HG02870 (cell line): ENCODE measurements at regions not wholly inside any gene's neighbourhood (a gene's known extent, or its start where the extent isn't known, plus 50 kb on each side); places are given as distances from the start of the nearest gene placed in this dataset.
"Not testable (repeated sequence)": the region's sequence is repeated elsewhere in the genome, so short reads cannot be mapped to it uniquely, and the experiment has no call there.

ENCODE experiments used
- ATAC-seq: cut with Tn5 transposase; IDR thresholded peaks from one replicate; pipeline ENCODE4 v1.9.1; 2021; ENCODE audit warnings: mild to moderate bottlenecking, moderate library complexity; ENCODE audit not compliant: unreplicated experiment

DNA sequence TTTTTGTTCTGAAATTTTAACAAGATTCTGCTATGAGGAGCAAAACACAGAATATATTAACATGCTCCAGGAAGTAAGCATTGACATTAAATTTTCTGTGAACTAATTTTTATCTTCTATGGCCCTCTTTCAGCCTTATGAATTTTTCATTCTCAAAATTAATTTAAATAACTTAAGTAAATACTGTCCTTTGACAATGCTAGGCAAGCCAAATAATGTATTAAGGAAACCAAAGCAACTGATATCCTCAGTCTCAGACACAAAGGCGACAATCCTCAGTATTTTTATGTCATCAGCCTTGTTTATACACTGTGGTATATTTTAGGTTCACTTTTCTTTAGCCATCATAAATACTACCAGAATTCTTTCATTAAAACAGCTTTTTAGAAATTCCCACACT is 159.8 kb downstream of the CGGBP1 start:
- no peak for ATAC-seq

DNA sequence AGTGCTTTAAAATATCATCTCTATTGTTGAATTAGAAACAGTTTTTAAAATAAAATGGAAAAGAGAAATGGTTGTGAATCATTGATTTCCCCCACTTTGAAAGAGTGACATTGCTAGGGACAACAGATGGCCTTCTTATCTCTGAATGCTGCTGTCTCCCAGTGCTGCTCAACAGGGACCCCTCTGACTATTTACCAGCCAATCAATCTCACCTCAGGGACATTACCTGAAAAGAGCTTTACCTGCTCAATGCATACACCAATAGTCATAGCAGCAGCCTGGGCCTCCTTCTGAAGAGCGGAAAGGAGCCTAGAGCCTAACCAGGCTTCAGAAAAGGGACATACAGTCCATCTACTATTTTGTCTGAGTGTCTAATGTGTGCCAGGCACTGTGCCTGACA is 162.8 kb downstream of the CGGBP1 start:
- no peak for ATAC-seq

DNA sequence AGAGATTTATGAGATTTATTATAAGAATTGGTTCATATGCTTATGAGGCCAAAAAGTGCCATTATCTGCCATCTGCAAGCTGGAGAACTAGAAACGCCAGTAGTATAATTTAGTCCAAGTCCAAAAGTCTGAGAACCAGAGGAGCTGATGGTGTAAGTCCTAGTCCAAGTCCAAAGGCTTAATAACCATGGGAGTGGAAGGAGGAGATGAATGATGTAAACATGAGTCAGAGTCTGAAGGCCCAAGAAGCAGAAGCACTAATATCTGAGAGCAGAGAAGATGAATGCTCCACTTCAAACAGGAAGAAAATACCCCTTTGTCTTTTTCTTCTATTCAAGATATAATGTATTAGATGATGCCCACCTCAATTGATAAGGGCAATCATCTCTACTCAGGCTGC is 185.7 kb downstream of the CGGBP1 start:
- ATAC-seq = no peak

DNA sequence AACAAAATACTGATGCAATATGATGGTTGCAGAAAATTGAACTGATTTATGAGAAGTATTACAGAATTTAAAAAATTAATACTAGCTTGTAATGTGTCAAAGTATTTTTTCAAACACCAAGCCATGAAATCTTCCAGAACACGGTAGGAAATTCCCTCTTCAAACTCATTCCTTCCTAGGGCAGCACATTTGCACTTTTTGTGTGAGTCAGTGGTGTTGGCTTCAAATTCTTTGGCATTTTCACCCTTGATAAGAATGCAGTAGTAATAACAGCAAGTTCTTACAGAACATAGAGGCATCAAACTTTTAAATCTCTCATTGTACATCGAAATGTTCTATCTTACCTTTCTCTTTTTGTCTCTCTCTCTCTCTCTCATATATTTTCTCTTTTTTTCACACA is 191.8 kb downstream of the CGGBP1 start:
- ATAC-seq = no peak

DNA sequence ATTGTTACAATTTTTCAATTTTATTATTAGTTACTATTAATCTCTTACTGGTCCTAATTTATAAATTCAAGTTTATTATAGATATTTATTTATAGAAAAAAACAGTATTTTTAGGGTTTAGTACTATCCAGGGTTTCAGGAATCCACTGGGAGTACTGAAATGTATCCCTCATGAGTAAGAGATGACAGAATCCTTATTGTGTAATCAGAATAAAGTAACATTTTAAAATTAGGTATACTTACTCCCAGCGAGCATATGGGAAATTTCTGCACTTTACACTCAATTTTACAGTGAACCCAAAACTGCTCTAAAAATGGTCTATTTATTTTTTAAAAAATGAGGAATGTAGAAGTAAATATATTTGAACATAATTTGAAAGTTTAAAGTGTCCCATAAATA is 202.7 kb downstream of the CGGBP1 start:
- ATAC-seq = no peak

DNA sequence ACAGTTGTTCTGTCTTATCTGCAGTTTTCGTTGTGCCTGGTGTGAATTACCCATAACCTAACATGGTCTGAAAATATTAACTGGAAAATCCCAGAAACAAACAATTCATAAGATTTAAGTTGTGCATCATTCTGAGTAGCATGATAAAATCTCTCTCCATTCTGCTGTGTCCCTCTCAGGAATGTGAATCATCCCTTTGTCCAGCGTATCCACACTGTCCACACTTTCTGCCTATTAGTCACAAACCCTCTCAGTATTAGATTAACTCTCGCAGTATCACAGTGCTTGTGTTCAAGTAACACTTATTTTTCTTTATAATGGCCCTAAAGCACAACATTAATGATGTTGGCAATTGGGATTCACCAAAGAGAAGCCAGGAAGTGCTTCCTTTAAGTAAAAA is 203.2 kb downstream of the CGGBP1 start:
- ATAC-seq = no peak

DNA sequence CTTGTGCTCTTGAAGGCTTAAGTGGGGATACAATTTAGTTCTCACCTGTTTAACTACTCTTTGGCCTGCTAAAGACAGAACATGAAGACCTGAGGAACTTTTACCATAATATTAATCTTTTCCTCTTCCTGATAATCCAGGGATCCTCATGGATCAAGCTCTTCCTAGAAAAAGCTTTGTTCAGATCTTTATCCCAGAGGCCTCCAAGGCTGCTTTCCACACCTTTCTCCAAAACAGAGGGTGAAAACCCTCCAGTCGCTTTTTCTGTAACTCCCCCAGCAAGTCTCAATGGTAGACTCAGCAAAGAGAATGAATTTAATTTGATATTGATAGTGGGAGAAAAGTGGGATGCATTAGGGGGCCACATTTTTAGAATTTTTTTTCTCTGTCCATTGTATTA is 203.6 kb downstream of the CGGBP1 start:
- ATAC-seq = no peak

DNA sequence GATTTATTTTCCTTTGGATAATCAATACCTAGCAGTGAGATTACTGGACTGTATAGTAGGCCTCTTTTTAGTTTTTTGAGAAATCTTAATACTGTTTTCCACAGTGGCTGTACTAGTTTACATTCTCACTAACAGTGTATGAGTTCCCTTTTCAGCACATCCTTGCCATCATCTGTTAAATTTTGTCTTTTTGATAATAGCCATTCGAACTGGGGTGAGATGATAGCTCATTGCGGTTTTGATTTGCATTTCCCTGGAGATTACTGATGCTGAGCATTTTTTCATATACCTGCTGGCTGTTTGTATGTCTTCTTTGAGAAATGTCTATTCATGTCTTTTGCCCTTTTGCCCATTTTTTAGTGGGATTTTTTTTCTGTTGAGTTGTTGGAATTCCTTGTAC is 210.8 kb downstream of the CGGBP1 start:
- no peak for ATAC-seq

DNA sequence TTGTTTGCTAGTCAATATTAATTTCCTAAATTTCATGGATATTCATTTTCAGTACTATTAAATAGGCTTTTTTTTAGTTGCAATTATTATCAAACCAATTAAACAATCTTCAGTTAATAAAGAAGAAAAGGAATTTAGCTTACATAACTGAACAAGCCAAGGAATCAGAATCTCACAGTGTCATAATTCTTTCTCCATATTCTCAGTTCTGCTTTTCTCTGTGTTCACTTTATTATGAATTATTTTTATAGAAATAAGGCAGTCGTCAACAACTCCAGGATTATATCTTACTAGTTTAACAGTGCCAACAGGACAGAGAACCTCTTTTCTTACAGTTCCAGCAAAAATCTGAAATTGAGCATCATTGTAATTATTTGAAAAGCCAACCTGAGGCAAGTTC is 221.7 kb downstream of the CGGBP1 start:
- ATAC-seq = no peak

DNA sequence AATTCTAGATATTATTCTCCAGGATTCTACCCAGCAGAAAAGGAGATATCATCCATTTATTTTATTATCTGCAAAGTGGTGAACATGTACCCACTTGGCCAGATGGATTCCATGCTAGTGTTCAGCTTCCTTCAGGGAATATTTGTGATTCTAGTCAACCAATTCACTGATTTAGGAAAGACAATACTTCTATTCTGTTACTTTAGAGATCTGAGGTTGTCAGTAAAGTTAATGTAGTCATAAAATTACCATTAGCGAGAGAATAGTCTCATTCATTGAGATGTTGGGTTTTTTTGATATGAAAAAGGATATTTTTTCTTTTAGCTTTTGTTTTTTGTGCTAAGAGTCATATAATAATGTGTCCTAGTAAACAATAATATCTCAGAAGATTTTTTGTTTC is 222.8 kb downstream of the CGGBP1 start:
- no peak for ATAC-seq

DNA sequence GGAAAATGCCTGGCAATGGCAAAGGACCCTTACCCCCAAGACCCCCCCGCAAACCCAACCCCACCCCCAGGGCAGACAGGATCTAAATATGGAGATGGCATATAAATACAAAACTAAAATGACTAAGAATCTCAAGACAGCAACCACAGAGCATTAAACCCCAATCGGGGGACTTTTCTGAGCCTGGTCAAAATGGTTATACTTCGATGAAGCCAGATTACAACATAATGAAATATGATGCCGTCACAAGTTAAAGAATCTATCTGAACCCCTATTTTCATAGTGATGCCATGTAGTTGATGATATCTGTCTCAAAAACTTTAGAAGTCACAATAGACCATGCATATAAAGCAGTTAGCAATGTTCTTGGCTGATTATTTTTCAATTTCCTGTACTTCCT is 223.6 kb downstream of the CGGBP1 start:
- ATAC-seq = no peak

DNA sequence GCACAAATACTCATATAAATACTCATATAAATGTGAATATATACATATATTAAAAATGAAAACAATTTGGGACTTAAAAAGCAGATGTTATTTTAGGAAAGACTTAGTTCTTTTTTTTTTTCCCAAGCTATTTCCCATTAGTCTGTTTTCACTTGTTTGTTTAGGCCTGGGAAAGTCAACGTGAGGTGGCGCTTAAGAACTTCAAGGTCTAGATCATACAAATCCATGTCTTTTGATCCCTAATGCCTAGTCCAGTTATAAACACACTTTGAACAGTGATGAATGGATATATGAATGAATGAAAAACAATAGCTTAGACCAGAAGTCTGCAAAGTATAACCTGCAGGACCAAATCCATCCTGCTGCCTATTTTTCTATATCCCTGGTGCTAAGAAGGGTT is 224.5 kb downstream of the CGGBP1 start:
- no peak for ATAC-seq

DNA sequence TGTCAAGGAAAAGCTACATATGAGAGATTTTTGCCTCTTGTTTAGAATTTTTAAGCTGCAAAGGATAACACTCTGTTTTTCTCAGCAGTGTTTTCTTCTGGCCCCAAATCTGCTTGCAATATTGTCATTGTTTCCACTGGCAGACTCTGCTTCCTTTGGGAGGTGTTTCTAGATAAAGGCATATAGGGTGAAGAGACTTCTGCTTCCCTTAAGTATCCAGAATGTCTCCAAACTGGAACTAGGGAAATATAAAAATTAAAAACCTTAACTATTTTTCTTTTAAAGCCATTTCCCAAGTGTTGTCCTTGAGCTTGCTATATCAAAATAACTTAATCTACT is 225.8 kb downstream of the CGGBP1 start:
- ATAC-seq = no peak

DNA sequence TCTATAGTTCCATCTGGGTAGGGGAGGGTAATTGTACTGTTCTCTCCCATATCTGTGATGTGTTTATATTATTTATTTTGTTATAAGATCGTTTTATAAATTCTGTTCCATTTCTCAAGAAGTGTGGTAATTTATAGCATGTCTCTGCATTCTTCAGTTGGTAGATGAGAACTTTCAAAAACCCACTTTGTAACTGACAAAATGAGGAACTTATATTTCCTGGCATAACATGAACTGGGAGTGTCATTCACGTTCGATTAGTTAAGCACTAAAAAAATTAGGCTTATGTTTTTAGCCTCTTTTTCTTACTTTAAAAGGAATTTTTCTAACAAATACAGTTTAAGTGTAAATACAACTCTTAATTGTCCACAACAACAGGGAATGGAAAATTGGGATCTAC is 230.8 kb downstream of the CGGBP1 start:
- no peak for ATAC-seq

DNA sequence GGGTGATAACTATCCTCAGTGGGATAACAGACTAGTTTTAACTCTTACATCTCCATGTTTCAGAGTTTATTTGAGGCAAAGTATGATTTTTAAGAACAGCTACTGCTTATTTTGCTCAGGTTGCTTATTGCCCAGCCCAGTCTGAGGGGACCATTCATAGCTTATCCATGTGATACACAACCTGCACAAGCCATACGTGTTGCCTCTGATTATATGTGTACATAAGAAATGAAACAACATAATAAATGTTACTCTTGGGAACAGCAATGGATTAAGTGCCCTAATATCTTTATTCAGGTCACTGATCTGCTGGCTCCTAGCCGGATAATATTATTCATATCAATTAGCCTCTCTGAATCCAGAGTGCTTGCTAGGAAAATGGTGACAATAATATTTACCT is 236.2 kb downstream of the CGGBP1 start:
- ATAC-seq = no peak

DNA sequence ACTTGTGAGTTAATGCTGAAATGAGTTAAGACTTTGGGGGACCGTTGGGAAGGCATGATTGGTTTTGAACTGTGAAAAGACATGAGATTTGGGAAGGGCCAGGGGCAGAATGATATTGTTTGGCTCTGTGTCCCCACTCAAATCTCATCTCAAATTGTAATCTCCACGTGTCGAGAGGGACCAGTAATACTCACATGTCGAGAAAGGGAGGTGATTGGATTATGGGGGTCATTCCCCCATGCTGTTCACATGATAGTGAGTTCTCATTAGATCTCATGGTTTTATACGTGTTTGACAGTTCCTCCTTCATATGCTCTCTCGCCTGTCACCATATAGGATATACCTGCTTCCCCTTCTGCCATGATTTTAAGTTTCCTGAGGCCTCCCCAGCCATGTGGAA is 245.3 kb downstream of the CGGBP1 start:
- ATAC-seq = not testable (repeated sequence)

DNA sequence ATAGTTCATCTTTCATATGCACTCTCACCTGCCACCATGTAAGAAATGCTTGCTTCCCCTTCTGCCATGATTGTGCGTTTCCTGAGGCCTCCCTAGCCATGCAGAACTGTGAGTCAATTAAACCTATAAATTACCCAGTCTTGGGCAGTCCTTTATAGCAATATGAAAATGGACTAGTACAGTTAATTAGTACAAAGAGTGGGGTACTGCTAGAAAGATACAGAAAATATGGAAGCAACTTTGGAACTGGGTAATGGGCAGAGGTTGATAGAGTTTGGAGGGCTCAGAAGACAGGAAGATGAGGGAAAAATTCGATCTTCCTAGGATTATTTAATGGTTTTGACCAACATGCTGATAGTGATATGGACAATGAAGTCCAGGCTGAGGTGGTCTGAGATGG is 246.9 kb downstream of the CGGBP1 start:
- no peak for ATAC-seq

DNA sequence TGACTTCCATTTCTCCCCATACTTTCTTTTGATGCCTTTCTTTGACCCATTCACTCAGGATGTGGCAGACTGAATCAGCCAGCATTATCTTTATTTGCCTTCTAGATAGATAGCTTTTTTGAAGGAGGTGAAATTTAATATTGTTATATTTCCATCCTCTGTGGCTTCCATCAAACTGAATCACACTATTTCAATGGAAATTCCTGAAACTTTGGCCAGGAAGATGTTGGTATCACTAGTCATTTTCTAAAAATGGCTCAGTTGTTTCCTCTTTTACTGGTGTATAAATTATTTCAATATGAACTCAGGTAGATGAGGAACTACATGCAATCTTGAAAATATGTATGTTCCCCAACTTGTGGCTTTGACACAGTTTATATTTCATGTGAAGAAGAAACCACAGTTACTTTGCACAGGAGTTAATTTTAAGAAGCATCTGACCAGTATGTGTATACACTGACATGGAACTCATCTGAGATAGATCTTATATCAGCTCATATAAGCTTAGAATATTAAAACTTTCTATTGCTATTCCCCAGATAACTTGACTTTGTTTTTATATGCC is 248.3 kb downstream of the CGGBP1 start:
- no peak for ATAC-seq

DNA sequence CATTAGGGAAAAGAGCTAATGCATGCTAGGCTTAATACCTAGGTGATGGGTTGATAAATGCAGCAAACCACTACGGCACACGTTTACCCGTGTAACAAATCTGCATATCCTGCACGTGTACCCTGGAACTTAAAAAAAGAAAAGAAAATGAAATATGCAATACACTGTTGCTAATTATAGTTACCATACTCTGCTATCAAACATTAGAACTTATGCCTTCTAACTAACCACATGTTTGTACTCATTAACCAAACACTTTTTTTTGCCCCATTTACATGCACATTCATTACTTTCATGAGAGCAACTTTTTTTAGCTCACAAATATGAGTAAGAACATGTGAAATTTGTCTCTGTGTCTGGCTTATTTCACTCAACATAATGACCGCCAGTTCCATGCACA is 253.1 kb downstream of the CGGBP1 start:
- ATAC-seq = peak; percentile 51

DNA sequence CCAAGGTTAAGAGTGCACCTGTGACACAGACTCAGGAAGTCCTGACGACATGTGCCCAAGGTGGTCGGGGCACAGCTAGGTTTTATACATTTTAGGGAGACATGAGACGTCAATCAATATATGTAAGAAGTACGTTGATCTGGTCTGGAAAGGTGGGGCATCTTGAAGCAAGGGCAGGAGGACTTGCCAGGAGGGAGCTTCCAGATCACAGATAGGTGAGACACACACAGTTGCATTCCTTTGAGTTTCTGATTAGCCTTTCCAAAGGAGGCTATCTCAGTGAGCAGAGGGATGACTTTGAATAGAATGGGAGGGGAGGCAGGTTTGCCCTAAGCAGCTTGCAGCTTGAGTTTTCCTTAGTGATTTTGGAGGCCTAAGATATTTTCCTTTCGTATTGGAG is 257.4 kb downstream of the CGGBP1 start:
- no peak for ATAC-seq

DNA sequence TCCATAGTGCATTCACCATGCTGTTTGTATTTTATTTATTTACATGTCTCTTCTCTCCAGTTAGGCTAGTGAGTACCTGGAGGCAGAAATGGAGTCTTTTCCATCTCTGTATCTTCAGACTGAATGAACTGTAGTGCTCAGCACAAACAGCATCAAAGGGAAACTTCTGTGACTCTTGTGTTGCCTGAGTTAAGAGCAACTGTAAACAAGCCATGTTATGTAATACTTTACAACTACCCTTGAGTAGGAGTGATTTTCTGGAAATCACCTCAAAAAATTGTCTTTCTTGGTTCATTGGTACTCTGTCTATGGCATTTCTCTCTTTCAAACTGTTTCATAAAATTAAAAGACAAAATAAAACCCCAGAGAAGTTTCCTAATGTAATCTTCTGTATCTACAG is 258.3 kb downstream of the CGGBP1 start:
- no peak for ATAC-seq

DNA sequence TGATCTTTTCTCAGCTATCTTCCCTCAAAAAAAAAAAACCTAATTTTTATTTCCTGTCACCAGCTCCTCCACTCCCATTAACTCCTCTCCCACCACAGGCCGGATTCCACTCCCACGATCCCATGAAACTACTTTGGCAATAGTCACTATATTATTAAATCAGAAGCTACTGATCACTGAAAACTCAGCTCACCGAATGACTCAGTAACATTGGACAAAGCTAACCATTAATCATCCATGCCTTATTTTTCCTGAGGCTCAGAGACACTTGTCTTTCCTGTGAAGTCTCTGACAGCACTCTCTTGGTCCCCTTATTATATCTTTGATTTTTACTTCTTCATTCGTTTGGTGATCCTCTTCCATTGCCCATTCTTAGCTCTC is 260.2 kb downstream of the CGGBP1 start:
- no peak for ATAC-seq

DNA sequence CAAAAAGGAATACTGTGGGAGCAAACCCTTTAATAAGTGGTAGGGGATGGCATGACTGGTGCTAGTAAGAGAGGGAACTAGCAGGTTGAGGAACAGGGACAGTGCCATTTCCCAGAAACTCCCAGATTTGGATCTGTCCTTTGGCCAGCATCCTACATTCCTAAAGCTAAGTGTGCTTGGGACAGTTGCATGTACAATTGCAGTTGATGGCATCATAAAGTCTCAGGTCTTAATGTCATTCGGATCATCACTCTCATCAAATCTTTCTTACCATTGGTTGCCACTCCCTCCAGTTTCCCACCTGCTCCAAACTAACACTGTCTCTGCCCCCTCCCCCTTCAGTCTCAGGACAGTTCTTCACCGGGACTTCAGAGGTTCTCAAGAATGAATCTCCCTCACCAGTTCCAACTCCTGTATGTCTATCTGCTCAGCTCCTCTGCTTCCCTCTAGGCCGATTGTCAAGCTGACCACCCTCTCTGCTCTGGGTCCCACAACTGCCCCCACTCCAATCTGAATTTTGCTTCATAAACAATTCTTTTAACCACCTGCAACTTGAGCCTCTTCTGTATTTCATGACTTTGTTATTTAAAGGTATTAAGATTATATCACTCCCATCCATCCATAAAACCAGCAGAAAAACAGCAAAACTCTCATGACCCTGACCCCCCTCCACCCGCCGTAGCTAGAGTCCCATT is 260.8 kb downstream of the CGGBP1 start:
- no peak for ATAC-seq
